Endodermal cell (in vitro differentiated cells): ENCODE measurements at regions not wholly inside any gene's neighbourhood (a gene's known extent, or its start where the extent isn't known, plus 50 kb on each side); places are given as distances from the start of the nearest gene placed in this dataset.

Experiments used
- DNase-seq: peaks from one replicate; pipeline ENCODE4 v3.0.0-alpha.2; 2017
- H3K27ac ChIP-seq: 2 replicates; pipeline ENCODE4 v1.5.1; 2013; ENCODE audit warnings: mild to moderate bottlenecking, low read depth, low read length, moderate library complexity
- H3K27me3 ChIP-seq: 2 replicates; pipeline ENCODE4 v1.6.1; 2013; ENCODE audit warnings: mild to moderate bottlenecking, low read length, moderate library complexity; ENCODE audit not compliant: insufficient read depth, control insufficient read depth, poor library complexity, severe bottlenecking
- H3K36me3 ChIP-seq: 2 replicates; pipeline ENCODE4 v1.7.0; 2013; ENCODE audit warnings: mild to moderate bottlenecking, low read length, moderate library complexity; ENCODE audit not compliant: control insufficient read depth, insufficient read depth
- H3K4me1 ChIP-seq: one replicate; pipeline ENCODE4 v1.7.0; 2013; ENCODE audit warnings: low read length; ENCODE audit not compliant: control insufficient read depth, insufficient read depth
- H3K4me3 ChIP-seq: 2 replicates; pipeline ENCODE4 v1.5.1; 2013; ENCODE audit warnings: mild to moderate bottlenecking, low read length, moderate library complexity
- H3K9ac ChIP-seq: 2 replicates; pipeline ENCODE4 v1.6.1; 2013; ENCODE audit warnings: mild to moderate bottlenecking, low read length, moderate library complexity; ENCODE audit not compliant: poor library complexity, severe bottlenecking; ENCODE audit errors: extremely low read depth
- H3K9me3 ChIP-seq: 2 replicates; pipeline ENCODE4 v1.6.1; 2013; ENCODE audit warnings: mild to moderate bottlenecking, low read length, moderate library complexity; ENCODE audit not compliant: control insufficient read depth
- H3K27ac Mint-ChIP-seq: 2 replicates; pipeline ENCODE4 v1.8.0; 2020; ENCODE audit warnings: mixed read lengths
- H3K27me3 Mint-ChIP-seq: 2 replicates; pipeline ENCODE4 v1.8.0; 2021; ENCODE audit warnings: mild to moderate bottlenecking, mixed read lengths; ENCODE audit not compliant: insufficient read depth
- H3K36me3 Mint-ChIP-seq: 2 replicates; pipeline ENCODE4 v1.8.0; 2020; ENCODE audit warnings: low read depth, mixed read lengths
- H3K4me1 Mint-ChIP-seq: 2 replicates; pipeline ENCODE4 v1.8.0; 2020; ENCODE audit warnings: mixed read lengths
- H3K4me3 Mint-ChIP-seq: 2 replicates; pipeline ENCODE4 v1.8.0; 2020; ENCODE audit warnings: mild to moderate bottlenecking, moderate library complexity, mixed read lengths
- H3K9me3 Mint-ChIP-seq: 2 replicates; pipeline ENCODE4 v1.8.0; 2020; ENCODE audit warnings: mild to moderate bottlenecking, mixed read lengths
- WGBS, 2 experiments: methylation state at CpG; one replicate each; pipeline versions ENCODE4 v1.1.5 to v1.1.7; 2013; ENCODE audit warnings: missing lambda C conversion rate in 2 of 2, mixed read lengths in 1 of 2; ENCODE audit not compliant: insufficient coverage in 1 of 2, insufficient read length in 1 of 2; 5-methylcytosine and 5-hydroxymethylcytosine counted together
- TF ChIP-seq, protein P1 (sequence below): fragments of 200-600 bp; sonication (generic); conservative IDR thresholded peaks from 2 replicates; pipeline ENCODE4 v1.5.0; 2021; ENCODE audit warnings: antibody characterized with exemption, mild to moderate bottlenecking

DNA sequence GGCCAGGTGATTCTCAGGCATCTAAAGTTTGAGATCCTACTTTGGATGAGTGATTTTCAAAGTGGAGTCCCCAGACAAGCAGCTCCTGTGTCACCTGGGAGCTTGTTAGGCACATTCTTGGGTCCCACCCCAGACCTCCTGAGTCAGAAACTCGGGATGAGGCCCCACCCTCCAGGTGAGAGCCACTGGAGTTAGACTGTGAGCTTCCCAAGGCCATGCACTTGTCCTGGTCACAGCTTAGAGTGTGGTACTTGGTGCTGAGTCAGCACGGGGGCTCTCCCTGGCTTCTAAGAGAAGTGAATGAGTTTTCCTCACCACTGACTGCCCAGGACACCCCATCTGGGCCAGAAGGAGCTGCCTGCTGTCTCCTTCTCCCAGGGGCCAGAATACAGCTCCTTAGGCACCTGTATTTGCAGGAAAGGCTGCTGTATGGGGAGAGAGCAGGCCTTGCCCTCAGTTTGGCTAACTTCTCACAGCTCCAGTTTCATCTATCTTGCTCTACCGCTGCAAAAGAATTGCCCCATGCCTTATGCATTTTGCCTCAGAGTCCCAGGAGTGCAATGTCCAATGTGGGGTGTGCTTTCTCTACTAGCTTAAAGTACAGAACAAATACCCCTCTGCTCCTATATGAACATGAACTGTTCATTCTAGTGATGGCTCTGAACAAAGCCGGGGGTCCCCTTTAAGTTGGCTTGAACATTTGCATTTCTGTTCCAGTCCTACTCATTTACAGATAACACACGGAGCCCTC, 98.1 kb downstream of the PSMG1 start:
- TF ChIP-seq, protein P1, sequence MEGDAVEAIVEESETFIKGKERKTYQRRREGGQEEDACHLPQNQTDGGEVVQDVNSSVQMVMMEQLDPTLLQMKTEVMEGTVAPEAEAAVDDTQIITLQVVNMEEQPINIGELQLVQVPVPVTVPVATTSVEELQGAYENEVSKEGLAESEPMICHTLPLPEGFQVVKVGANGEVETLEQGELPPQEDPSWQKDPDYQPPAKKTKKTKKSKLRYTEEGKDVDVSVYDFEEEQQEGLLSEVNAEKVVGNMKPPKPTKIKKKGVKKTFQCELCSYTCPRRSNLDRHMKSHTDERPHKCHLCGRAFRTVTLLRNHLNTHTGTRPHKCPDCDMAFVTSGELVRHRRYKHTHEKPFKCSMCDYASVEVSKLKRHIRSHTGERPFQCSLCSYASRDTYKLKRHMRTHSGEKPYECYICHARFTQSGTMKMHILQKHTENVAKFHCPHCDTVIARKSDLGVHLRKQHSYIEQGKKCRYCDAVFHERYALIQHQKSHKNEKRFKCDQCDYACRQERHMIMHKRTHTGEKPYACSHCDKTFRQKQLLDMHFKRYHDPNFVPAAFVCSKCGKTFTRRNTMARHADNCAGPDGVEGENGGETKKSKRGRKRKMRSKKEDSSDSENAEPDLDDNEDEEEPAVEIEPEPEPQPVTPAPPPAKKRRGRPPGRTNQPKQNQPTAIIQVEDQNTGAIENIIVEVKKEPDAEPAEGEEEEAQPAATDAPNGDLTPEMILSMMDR, result no peak
- Mint-ChIP-seq H3K9me3 (peaks cover 9% of the 10 kb centered on the region), H3K36me3 (no peaks in the 10 kb centered on the region), H3K27me3 (peaks cover 2% of the 10 kb centered on the region), H3K27ac (no peak overlapping the region), H3K4me3 (no peak overlapping the region), H3K4me1 (peaks cover 4% of the 10 kb centered on the region)
- H3K4me1 ChIP-seq, result no peaks in the 10 kb centered on the region
- no peak overlapping the region for H3K4me3 ChIP-seq
- H3K9me3 ChIP-seq, result no peaks in the 10 kb centered on the region
- DNase-seq, result no peak
- no peaks in the 10 kb centered on the region for H3K27me3 ChIP-seq
- no peak overlapping the region for H3K9ac ChIP-seq
- H3K36me3 ChIP-seq, result no peaks in the 10 kb centered on the region
- H3K27ac ChIP-seq, result no peak overlapping the region
- 82 to 90% methylated on average over 3 to 5 of the region's 5 CpGs for WGBS, 2 experiments

DNA sequence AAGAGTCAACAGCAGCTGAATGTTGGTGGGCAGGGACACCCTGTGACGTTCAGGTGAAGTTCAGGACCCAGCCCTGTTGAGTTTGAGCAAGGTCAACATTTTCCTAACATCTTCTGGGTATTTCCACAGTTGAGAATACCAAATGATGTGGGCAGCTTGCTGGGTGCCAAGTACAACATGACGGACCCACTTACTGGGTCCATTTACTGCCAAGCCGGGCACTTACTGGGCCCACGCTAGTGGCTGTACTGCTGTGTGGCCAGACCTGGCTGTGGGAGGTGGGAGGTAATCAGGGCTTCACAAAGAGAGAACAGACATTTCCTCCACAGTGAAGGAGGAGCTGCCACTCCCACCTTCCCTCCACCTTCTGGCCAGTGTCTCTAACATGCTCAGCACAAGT, 99.2 kb downstream of the PSMG1 start:
- H3K9me3 ChIP-seq, result no peaks in the 10 kb centered on the region
- no peak overlapping the region for H3K9ac ChIP-seq
- no peaks in the 10 kb centered on the region for H3K36me3 Mint-ChIP-seq
- H3K9me3 Mint-ChIP-seq, result peaks cover 5% of the 10 kb centered on the region
- H3K36me3 ChIP-seq, result no peaks in the 10 kb centered on the region
- no peak overlapping the region for H3K4me3 ChIP-seq
- H3K4me3 Mint-ChIP-seq, result no peak overlapping the region
- no peak for DNase-seq
- H3K27me3 ChIP-seq, result no peaks in the 10 kb centered on the region
- H3K4me1 ChIP-seq, result no peaks in the 10 kb centered on the region
- no peak overlapping the region for H3K27ac Mint-ChIP-seq
- H3K27me3 Mint-ChIP-seq, result peaks cover 2% of the 10 kb centered on the region
- peaks cover 4% of the 10 kb centered on the region for H3K4me1 Mint-ChIP-seq
- no peak overlapping the region for H3K27ac ChIP-seq
- 88 to 92% methylated on average over 2 to 4 of the region's 4 CpGs for WGBS, 2 experiments
- TF ChIP-seq, protein P1, result no peak

DNA sequence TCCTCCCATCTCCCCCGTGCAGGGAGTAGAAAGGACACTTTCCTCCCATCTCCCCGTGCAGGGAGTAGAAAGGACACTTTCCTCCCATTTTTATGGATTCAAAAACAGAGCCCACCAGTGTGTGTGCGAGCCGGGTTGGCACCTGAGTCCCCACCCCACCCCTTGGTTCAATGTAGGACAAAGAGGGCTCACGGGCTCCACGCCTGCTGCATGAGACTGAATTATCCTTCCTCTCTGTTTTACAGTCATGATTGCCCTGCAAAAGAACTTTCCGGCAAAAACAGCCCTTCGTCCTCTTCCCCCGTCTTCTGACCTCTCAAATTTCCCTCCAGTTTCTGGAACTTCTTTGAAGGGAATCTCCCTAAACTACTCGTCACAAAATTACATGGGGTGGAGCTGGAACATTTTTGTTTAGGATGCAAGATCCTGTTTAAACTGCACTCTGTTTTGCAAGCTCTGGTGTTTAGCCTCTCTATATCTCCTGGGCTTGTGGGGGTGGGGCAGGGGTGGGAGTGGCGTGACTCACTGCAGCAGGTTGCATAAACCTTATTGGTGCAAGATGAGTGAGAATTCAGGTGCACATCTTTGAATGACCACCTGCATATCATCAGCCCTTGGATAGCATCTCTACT, 99.8 kb downstream of the PSMG1 start:
- H3K4me1 Mint-ChIP-seq, result peaks cover 4% of the 10 kb centered on the region
- Histone ChIP-seq H3K27ac (no peak overlapping the region), H3K9me3 (no peaks in the 10 kb centered on the region), H3K4me1 (no peaks in the 10 kb centered on the region), H3K4me3 (no peak overlapping the region), H3K36me3 (no peaks in the 10 kb centered on the region), H3K9ac (no peak overlapping the region), H3K27me3 (no peaks in the 10 kb centered on the region)
- H3K4me3 Mint-ChIP-seq, result no peak overlapping the region
- TF ChIP-seq, protein P1, result no peak
- no peak for DNase-seq
- H3K9me3 Mint-ChIP-seq, result no peaks in the 10 kb centered on the region
- WGBS, 2 experiments, result 80 to 92% methylated on average over 2 to 11 of the region's 11 CpGs
- peaks cover 2% of the 10 kb centered on the region for H3K27me3 Mint-ChIP-seq
- no peaks in the 10 kb centered on the region for H3K36me3 Mint-ChIP-seq
- no peak overlapping the region for H3K27ac Mint-ChIP-seq
